ENCODE measurements at regions not wholly inside any gene's neighbourhood (a gene's known extent, or its start where the extent isn't known, plus 50 kb on each side); places are given as distances from the start of the nearest gene placed in this dataset.
"Not testable (repeated sequence)": the region's sequence is repeated elsewhere in the genome, so short reads cannot be mapped to it uniquely, and the experiment has no call there.

DNA sequence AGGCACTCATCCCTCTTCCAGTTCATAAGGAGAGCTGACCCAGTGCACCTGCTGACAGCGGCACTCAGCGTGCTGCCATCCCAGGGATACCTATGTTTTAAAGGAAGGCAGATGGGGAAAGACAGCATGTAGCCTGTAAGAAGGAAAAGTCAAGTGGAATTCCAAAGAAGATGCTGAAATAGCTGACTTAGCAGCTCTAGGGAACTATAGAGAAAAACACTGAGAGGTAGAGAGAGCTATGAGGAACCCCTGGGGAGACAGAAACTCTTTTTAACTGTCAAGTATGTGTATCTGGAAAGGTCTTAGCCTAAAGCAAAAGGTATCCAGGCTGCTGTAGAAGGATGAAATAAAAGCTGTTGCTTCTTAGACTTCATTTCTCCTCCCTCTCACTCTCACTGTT is 113.4 kb upstream of the BCL6 start:
- Histone ChIP-seq H3K4me3 (no peak overlapping the region), H3K27ac (peak overlapping the region; percentile 74 to 87 (median 80)), H3K27me3 (no peaks in the 10 kb centered on the region), H3K36me3 (no peaks in the 10 kb centered on the region), H3K4me1 (peaks cover 25 to 37% of the 10 kb centered on the region in 2 donors), H3K9me3 (no peaks in the 10 kb centered on the region)
- TF ChIP-seq, protein P1, sequence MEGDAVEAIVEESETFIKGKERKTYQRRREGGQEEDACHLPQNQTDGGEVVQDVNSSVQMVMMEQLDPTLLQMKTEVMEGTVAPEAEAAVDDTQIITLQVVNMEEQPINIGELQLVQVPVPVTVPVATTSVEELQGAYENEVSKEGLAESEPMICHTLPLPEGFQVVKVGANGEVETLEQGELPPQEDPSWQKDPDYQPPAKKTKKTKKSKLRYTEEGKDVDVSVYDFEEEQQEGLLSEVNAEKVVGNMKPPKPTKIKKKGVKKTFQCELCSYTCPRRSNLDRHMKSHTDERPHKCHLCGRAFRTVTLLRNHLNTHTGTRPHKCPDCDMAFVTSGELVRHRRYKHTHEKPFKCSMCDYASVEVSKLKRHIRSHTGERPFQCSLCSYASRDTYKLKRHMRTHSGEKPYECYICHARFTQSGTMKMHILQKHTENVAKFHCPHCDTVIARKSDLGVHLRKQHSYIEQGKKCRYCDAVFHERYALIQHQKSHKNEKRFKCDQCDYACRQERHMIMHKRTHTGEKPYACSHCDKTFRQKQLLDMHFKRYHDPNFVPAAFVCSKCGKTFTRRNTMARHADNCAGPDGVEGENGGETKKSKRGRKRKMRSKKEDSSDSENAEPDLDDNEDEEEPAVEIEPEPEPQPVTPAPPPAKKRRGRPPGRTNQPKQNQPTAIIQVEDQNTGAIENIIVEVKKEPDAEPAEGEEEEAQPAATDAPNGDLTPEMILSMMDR (IDR thresholded peaks at IDR 0.05 in 4 of 5, conservative IDR thresholded peaks at IDR 0.05 in 1 of 5): no peak
- no peak for TF ChIP-seq POLR2A (IDR thresholded peaks at IDR 0.05)
- in situ Hi-C loops (cut with MboI; ENCODE audit: low sequenced_read_pairs in 4 of 4) (no loop called here), intact Hi-C loops (cut with DNase I; ENCODE audit: low total_unique reads) (loop anchor here (1.0 to 10.0 kb wide), 6 partner anchors 59 to 1086 kb away; partner anchors contain the start of gene BCL6)
- ATAC-seq (peak in 1 of 2 donors; percentile 9), DNase-seq (no peak)

DNA sequence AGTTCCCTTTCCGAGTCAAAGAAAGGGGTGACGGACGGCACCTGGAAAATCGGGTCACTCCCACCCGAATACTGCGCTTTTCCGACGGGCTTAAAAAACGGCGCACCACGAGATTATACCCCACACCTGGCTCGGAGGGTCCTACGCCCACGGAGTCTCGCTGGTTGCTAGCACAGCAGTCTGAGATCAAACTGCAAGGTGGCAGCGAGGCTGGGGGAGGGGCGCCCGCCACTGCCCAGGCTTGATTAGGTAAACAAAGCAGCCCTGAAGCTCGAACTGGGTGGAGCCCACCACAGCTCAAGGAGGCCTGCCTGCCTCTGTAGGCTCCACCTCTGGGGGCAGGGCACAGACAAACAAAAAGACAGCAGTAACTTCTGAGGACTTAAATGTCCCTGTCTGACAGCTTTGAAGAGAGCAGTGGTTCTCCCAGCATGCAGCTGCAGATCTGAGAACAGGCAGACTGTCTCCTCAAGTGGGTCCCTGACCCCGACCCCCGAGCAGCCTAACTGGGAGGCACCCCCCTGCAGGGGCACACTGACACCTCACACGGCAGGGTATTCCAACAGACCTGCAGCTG is 117.5 kb upstream of the BCL6 start:
- H3K27me3 ChIP-seq; in situ Hi-C loops (cut with MboI; ENCODE audit: low sequenced_read_pairs in 4 of 4); DNase-seq; H3K4me3 ChIP-seq; H3K9me3 ChIP-seq; ATAC-seq; intact Hi-C loops (cut with DNase I; ENCODE audit: low total_unique reads); H3K36me3 ChIP-seq; H3K27ac ChIP-seq: not testable (repeated sequence)
- peaks cover 9 to 13% of the 10 kb centered on the region in 2 donors for H3K4me1 ChIP-seq

DNA sequence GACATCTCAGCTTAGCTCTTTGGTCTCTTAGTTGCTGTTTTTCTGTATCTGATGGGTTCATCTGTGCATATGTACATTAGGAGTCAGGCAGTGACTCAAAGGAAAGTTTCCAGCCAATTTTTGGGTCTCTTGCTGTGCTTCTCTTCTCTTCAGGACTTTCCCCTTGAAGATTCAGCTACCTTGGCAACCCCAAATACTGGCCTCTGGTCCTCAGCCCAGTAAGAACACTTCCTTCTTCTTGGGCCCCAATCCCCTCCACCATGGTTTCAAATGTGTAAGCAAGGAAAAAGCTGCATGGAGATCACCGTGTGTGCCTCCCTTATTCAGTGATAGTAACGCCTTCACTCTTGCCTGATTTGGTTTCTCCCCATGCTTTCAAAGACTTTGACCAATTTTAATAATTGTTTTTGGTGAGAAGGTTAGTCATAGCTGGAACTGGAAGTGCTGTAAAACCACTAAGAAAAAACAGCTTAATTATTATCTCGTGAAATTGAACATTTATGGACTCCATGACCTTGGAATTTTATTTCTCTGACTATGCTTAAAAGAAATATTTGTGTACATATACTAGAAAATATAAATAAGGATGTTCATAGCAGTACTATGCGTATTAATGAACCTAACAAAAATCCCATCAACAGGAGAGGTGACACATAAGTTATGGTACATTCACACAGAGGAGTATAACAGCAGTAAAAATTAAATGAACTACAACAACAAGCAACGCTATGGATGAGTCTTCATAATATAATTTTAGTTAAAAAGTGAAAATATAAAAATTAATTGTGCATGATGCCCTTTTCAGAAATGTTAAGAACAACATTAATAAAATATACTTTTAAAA is 125.3 kb upstream of the BCL6 start:
- H3K36me3 ChIP-seq: no peaks in the 10 kb centered on the region
- in situ Hi-C loops (cut with MboI; ENCODE audit: low sequenced_read_pairs in 4 of 4) (no loop called here), intact Hi-C loops (cut with DNase I; ENCODE audit: low total_unique reads) (no loop called here)
- no peak for ATAC-seq
- no peak overlapping the region for H3K4me3 ChIP-seq
- no peak overlapping the region for H3K27ac ChIP-seq
- TF ChIP-seq POLR2A (IDR thresholded peaks at IDR 0.05): no peak
- TF ChIP-seq, protein P1 (IDR thresholded peaks at IDR 0.05 in 4 of 5, conservative IDR thresholded peaks at IDR 0.05 in 1 of 5): no peak
- H3K9me3 ChIP-seq: no peaks in the 10 kb centered on the region
- H3K27me3 ChIP-seq: no peaks in the 10 kb centered on the region
- H3K4me1 ChIP-seq: no peaks in the 10 kb centered on the region
- DNase-seq: no peak

DNA sequence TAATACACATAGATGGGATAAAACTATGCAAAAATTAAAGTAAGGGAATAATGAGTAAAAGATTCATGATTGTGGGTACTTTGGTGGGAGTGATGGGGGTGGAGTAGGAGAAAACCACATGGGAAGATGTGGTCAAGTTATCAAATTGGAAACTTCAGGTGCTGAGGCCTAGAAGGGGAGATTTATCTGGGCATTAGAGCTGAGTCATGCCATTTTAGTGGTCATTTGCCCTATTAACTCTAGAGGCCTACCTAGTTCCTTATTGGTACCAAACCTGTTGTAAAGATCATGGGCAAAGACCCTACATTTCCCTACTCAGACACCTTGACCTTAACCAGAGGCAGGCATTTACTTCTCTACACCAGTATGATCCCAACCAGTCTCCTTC is 125.9 kb upstream of the BCL6 start:
- DNase-seq: no peak
- TF ChIP-seq, protein P1 (IDR thresholded peaks at IDR 0.05 in 4 of 5, conservative IDR thresholded peaks at IDR 0.05 in 1 of 5): no peak
- TF ChIP-seq POLR2A (IDR thresholded peaks at IDR 0.05): no peak
- no peaks in the 10 kb centered on the region for H3K4me1 ChIP-seq
- no peak overlapping the region for H3K27ac ChIP-seq
- H3K36me3 ChIP-seq: no peaks in the 10 kb centered on the region
- no peaks in the 10 kb centered on the region for H3K27me3 ChIP-seq
- ATAC-seq: no peak
- intact Hi-C loops (cut with DNase I; ENCODE audit: low total_unique reads): no loop called here
- no peak overlapping the region for H3K4me3 ChIP-seq
- H3K9me3 ChIP-seq: no peaks in the 10 kb centered on the region
- in situ Hi-C loops (cut with MboI; ENCODE audit: low sequenced_read_pairs in 4 of 4): no loop called here

DNA sequence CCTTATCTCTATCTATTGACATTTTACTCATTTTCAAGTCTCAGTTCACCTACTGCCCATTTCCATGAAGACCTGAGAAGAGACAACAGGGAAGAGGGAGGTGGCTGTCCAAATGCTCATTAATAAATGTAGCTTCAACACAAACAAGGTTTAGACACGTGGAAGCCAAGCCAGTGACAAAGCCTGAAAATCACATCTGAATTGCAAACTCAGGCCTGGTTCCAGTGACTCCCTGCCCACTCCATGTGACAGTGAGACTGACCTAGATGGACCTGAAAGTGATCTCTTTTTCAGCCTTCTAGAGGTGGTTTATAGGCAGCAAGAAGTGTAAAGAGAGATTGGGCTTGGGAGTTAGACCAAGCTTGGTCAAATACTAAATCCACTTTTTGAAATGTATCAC is 126.6 kb upstream of the BCL6 start:
- ATAC-seq (no peak), DNase-seq (no peak)
- no peaks in the 10 kb centered on the region for H3K9me3 ChIP-seq
- no peaks in the 10 kb centered on the region for H3K36me3 ChIP-seq
- in situ Hi-C loops (cut with MboI; ENCODE audit: low sequenced_read_pairs in 4 of 4) (no loop called here), intact Hi-C loops (cut with DNase I; ENCODE audit: low total_unique reads) (no loop called here)
- no peak overlapping the region for H3K4me3 ChIP-seq
- no peaks in the 10 kb centered on the region for H3K27me3 ChIP-seq
- no peak overlapping the region for H3K27ac ChIP-seq
- H3K4me1 ChIP-seq: no peaks in the 10 kb centered on the region
- TF ChIP-seq POLR2A (IDR thresholded peaks at IDR 0.05): no peak
- TF ChIP-seq, protein P1 (IDR thresholded peaks at IDR 0.05 in 4 of 5, conservative IDR thresholded peaks at IDR 0.05 in 1 of 5): no peak

Measured in gastrocnemius medialis (tissue), 4 donors.